Muscle of leg (tissue), 3 donors: ENCODE measurements at regions not wholly inside any gene's neighbourhood (a gene's known extent, or its start where the extent isn't known, plus 50 kb on each side); places are given as distances from the start of the nearest gene placed in this dataset.
"Not testable (repeated sequence)": the region's sequence is repeated elsewhere in the genome, so short reads cannot be mapped to it uniquely, and the experiment has no call there.

ENCODE experiments used
- DNase-seq: peaks from one replicate; pipeline ENCODE4 v3.0.0; 2013
- H3K27ac ChIP-seq: one replicate; pipeline ENCODE4 v1.5.1; 2013; ENCODE audit warnings: mild to moderate bottlenecking, low read length, control low read depth
- H3K27me3 ChIP-seq: one replicate; pipeline ENCODE4 v1.6.1; 2013; ENCODE audit warnings: low read length; ENCODE audit not compliant: control insufficient read depth, insufficient read depth
- H3K36me3 ChIP-seq: one replicate; pipeline ENCODE4 v1.6.1; 2013; ENCODE audit warnings: low read length; ENCODE audit not compliant: control insufficient read depth, insufficient read depth
- H3K4me1 ChIP-seq: one replicate; pipeline ENCODE4 v1.6.1; 2013; ENCODE audit warnings: low read length; ENCODE audit not compliant: control insufficient read depth, insufficient read depth
- H3K4me3 ChIP-seq: one replicate; pipeline ENCODE4 v1.5.1; 2013; ENCODE audit warnings: low read length, control low read depth
- H3K9me3 ChIP-seq: replicated peaks from 2 replicates; pipeline ENCODE4 v1.6.1; 2013; ENCODE audit warnings: low read depth, low read length; ENCODE audit not compliant: control insufficient read depth
- WGBS: methylation state at CpG from one replicate; pipeline ENCODE4 v1.1.5; 2013; ENCODE audit warnings: missing lambda C conversion rate; ENCODE audit not compliant: insufficient coverage; 5-methylcytosine and 5-hydroxymethylcytosine counted together

- not testable (repeated sequence) for H3K27ac ChIP-seq, H3K36me3 ChIP-seq, DNase-seq, H3K4me3 ChIP-seq, H3K27me3 ChIP-seq, H3K9me3 ChIP-seq, H3K4me1 ChIP-seq
- WGBS = 60% methylated on average over 2 of the region's 10 CpGs
Observed at GRCh38 chr10:106343539-106343938, 821.0 kb downstream of the SORCS1 start.

GRCh38 chr10:106341356-106341755, 823.1 kb downstream of the SORCS1 start:
- peak; percentile 22 for DNase-seq
- peaks cover 3% of the 10 kb centered on the region for H3K4me1 ChIP-seq
- H3K36me3 ChIP-seq = no peaks in the 10 kb centered on the region
- no peak overlapping the region for H3K4me3 ChIP-seq
- WGBS = 63% methylated on average over 1 of the region's 3 CpGs
- H3K27ac ChIP-seq = no peak overlapping the region
- no peaks in the 10 kb centered on the region for H3K9me3 ChIP-seq
- no peaks in the 10 kb centered on the region for H3K27me3 ChIP-seq

- peaks cover 3% of the 10 kb centered on the region for H3K4me1 ChIP-seq
- no peak overlapping the region for H3K4me3 ChIP-seq
- peak; percentile 14 for DNase-seq
- H3K27me3 ChIP-seq = no peaks in the 10 kb centered on the region
- no peak overlapping the region for H3K27ac ChIP-seq
- no peaks in the 10 kb centered on the region for H3K36me3 ChIP-seq
- no peaks in the 10 kb centered on the region for H3K9me3 ChIP-seq
- WGBS = no CpG with 5 or more reads among the region's 2 CpGs
Observed at GRCh38 chr10:106338486-106338885, 826.0 kb downstream of the SORCS1 start.

GRCh38 chr10:106336874-106337273, 827.6 kb downstream of the SORCS1 start:
- Histone ChIP-seq H3K27me3 (no peaks in the 10 kb centered on the region), H3K4me1 (peaks cover 3% of the 10 kb centered on the region), H3K27ac (no peak overlapping the region), H3K9me3 (no peaks in the 10 kb centered on the region), H3K36me3 (no peaks in the 10 kb centered on the region), H3K4me3 (no peak overlapping the region)
- 92% methylated on average over 2 of the region's 5 CpGs for WGBS
- DNase-seq = no peak

- no peaks in the 10 kb centered on the region for H3K4me1 ChIP-seq
- no CpG with 5 or more reads among the region's 3 CpGs for WGBS
- peaks cover 18% of the 10 kb centered on the region for H3K9me3 ChIP-seq
Observed at GRCh38 chr10:106327747-106328146, 836.8 kb downstream of the SORCS1 start.

GRCh38 chr10:106320876-106321275, 843.6 kb downstream of the SORCS1 start:
- H3K27me3 ChIP-seq = no peaks in the 10 kb centered on the region
- H3K36me3 ChIP-seq = no peaks in the 10 kb centered on the region
- no peak overlapping the region for H3K27ac ChIP-seq
- H3K9me3 ChIP-seq = no peaks in the 10 kb centered on the region
- no peak for DNase-seq
- no peak overlapping the region for H3K4me3 ChIP-seq
- WGBS = 90% methylated on average over 2 of the region's 3 CpGs
- no peaks in the 10 kb centered on the region for H3K4me1 ChIP-seq

More at GRCh38 chr10:106327747-106328146, 836.8 kb downstream of the SORCS1 start:
- no peaks in the 10 kb centered on the region for H3K27me3 ChIP-seq
- no peak overlapping the region for H3K27ac ChIP-seq
- no peak overlapping the region for H3K4me3 ChIP-seq
- DNase-seq = no peak
- no peaks in the 10 kb centered on the region for H3K36me3 ChIP-seq

- no peak for DNase-seq
- Histone ChIP-seq H3K9me3 (no peaks in the 10 kb centered on the region), H3K4me1 (no peaks in the 10 kb centered on the region), H3K36me3 (no peaks in the 10 kb centered on the region), H3K4me3 (no peak overlapping the region), H3K27ac (no peak overlapping the region), H3K27me3 (no peaks in the 10 kb centered on the region)
- WGBS = 94% methylated on average over 3 of the region's 5 CpGs
Observed at GRCh38 chr10:106320078-106320477, 844.4 kb downstream of the SORCS1 start.

GRCh38 chr10:106317554-106317953, 847.0 kb downstream of the SORCS1 start:
- no peak overlapping the region for H3K27ac ChIP-seq
- H3K9me3 ChIP-seq = no peaks in the 10 kb centered on the region
- H3K36me3 ChIP-seq = no peaks in the 10 kb centered on the region
- WGBS = no CpG with 5 or more reads among the region's 2 CpGs
- no peaks in the 10 kb centered on the region for H3K27me3 ChIP-seq
- H3K4me3 ChIP-seq = no peak overlapping the region
- no peak for DNase-seq
- no peaks in the 10 kb centered on the region for H3K4me1 ChIP-seq

GRCh38 chr10:106313041-106313440, 851.5 kb downstream of the SORCS1 start:
- H3K27me3 ChIP-seq = no peaks in the 10 kb centered on the region
- no peak for DNase-seq
- H3K4me3 ChIP-seq = no peak overlapping the region
- no peak overlapping the region for H3K27ac ChIP-seq
- no peaks in the 10 kb centered on the region for H3K9me3 ChIP-seq
- H3K36me3 ChIP-seq = no peaks in the 10 kb centered on the region
- H3K4me1 ChIP-seq = no peaks in the 10 kb centered on the region
- WGBS = no CpG with 5 or more reads among the region's 1 CpG

GRCh38 chr10:106312087-106312486, 852.4 kb downstream of the SORCS1 start:
- no peak overlapping the region for H3K4me3 ChIP-seq
- no peaks in the 10 kb centered on the region for H3K4me1 ChIP-seq
- 15% methylated on average over 1 of the region's 1 CpG for WGBS
- peak; percentile 79 for DNase-seq
- no peaks in the 10 kb centered on the region for H3K27me3 ChIP-seq
- H3K9me3 ChIP-seq = no peaks in the 10 kb centered on the region
- no peak overlapping the region for H3K27ac ChIP-seq
- H3K36me3 ChIP-seq = no peaks in the 10 kb centered on the region

- no peaks in the 10 kb centered on the region for H3K36me3 ChIP-seq
- DNase-seq = peak; percentile 92
- no peak overlapping the region for H3K4me3 ChIP-seq
- no peaks in the 10 kb centered on the region for H3K27me3 ChIP-seq
- no peaks in the 10 kb centered on the region for H3K4me1 ChIP-seq
- H3K9me3 ChIP-seq = no peaks in the 10 kb centered on the region
- no peak overlapping the region for H3K27ac ChIP-seq
- WGBS = no CpG with 5 or more reads among the region's 4 CpGs
Observed at GRCh38 chr10:106311590-106311989, 852.9 kb downstream of the SORCS1 start.
